NCI-H187 (cell line): ENCODE measurements at regions not wholly inside any gene's neighbourhood (a gene's known extent, or its start where the extent isn't known, plus 50 kb on each side); places are given as distances from the start of the nearest gene placed in this dataset.

ENCODE experiments used
- DNase-seq, 2 experiments: peaks; one replicate each; lab custom pipeline; 2025; lab: John Stamatoyannopoulos, UW

GRCh38 chr3:96712792-96713191 lies 101.6 kb upstream of the EPHA6 start:
- no peak for DNase-seq

DNA sequence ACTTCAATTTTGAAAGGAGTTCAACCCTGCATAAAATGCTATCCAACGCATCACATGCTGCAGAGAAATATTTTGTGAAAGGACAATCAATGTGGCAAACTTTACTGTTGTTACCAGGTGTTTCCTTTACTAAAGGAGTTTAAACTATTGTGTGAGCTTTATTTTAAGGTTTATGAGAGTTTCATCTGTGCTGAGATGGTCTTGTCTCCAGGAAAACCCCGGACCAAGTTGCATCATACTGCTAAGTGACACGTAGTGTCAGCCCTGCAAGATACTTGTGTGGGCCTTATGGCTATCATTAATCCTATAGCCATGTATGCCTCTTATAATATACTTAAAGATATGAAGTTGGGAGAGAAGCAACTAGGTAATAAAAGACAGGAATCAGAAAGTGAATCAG lies 94.5 kb upstream of the EPHA6 start:
- no peak for DNase-seq

DNA sequence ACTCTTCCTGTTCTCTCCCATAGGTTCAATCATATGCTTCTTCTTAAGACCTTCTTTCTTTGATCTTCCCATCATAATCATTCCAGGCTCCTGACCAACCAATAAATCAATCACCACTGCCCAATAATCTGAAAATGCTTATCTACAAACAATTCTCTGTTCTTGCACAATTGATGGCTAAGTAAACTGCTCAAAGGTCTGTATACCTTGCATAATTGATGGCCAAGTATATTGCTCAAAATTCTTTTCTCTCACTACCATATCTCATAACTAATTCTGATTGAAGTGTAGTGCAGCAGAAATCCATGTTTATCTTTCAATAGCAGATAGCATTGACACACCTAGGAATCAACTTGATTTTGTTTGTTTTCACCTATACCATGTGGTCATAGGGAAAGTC lies 83.4 kb upstream of the EPHA6 start:
- no peak for DNase-seq

GRCh38 chr3:96734273-96735009 lies 80.0 kb upstream of the EPHA6 start:
- no peak for DNase-seq

- no peak for DNase-seq
These were observed 66.3 kb upstream of the EPHA6 start for GRCh38 chr3:96748139-96748538.

DNA sequence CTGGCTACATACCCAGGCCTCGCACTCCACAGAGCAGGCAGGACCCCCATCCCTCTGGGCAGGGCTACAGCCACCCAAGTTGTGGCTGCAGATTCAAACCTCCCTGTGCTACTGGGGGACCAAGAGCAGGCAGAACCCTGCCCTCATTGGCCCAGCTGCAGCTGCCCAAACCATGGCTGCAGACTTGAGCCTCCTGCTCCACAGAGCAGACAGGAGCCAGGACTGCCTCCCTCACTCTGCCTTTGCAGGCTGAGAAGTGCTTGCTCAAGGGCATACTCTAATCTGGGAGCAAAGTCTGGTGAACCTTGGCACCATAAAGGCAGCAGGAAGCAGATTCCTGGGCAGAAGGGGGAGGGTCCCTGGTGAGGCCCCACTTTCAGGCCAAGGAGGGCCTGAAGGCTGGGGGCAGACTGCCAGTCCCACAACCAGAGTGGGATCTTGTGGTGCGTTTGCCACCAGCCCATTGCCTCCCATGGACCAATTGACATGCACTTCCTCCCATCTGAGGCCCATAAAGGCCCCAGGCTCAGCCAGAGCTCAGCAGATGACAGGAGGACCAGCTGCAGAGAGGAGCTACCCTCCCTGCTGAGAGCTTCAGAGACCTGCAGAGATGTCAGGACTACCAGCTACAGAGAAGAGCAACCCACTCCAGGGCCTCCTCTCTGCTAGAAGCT lies 64.2 kb upstream of the EPHA6 start:
- DNase-seq = no peak

DNA sequence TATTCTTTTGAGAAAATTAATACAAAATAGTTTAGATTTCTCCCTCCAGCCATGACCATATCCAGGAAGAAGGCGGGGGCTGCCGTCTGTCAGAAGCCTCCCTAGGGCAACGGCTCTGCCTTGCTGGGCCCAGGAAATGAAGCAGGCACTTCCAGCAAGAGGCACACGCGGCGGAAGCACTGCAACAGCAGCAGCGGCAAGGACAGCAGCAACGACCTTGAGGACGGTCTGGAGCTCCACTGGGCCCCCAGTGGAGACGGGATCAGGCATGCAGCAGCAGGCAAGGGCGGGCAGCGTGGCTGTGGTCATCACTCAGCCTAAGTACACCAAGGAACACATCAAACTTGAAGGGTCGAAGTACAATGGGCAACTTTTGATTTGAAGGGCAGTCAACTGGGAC lies 61.3 kb upstream of the EPHA6 start:
- no peak for DNase-seq

GRCh38 chr3:96754128-96754527 lies 60.3 kb upstream of the EPHA6 start:
- no peak for DNase-seq

- no peak for DNase-seq
These were observed 58.9 kb upstream of the EPHA6 start for GRCh38 chr3:96755519-96755918.

DNA sequence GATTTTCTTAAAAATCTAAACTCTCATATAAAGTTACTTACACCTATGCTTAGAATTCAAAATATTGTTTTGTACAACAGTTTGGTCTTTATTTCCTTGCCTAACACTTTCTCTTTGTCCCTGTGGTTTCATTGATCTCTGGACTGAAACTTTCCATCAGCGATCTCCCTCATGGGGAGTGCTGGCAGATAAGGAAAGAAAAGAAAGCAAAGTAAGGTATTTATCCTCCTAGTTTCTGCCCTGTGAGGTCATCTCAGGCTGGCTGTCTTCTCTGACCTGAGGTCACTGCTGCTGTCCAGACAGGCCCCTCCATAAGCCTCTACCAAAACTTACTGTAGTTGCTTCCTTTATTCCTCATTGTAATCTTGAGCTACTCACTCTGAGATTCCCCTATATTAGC lies 57.9 kb upstream of the EPHA6 start:
- DNase-seq = no peak

GRCh38 chr3:96760956-96761355 lies 53.4 kb upstream of the EPHA6 start:
- no peak for DNase-seq
